SH-SY5Y (cell line): ENCODE measurements at regions not wholly inside any gene's neighbourhood (a gene's known extent, or its start where the extent isn't known, plus 50 kb on each side); places are given as distances from the start of the nearest gene placed in this dataset.

Source experiments
- GATA2 ChIP-seq: IDR thresholded peaks from 2 replicates; pipeline ENCODE4 v1.6.1; 2011; ENCODE audit warnings: mild to moderate bottlenecking, low read depth, low read length
- GATA3 ChIP-seq: IDR thresholded peaks from 2 replicates; pipeline ENCODE4 v1.6.1; 2011; ENCODE audit warnings: low read depth, mild to moderate bottlenecking, low read length, moderate library complexity

DNA sequence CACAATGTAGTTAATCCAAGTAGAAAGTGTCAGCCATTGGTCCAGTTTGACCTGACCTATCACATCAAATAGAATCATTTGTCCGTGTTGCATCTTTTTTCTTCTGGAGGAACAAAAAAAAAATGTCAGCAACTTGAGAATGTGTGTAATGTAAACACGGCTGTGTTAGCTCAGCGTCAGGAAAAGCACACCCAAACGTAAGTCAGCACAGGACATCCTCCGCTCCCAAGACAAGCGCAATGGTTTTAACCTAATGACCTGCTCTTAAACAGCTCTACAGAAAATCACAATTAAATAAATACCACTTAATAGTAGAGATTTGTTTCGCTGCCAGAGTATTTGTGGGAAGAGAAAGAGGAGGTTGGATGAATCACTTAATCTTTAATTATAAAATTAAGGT lies 59.4 kb downstream of the OSR1 start:
- TF ChIP-seq GATA2 = no peak
- TF ChIP-seq GATA3 = no peak
